ENCODE measurements at regions not wholly inside any gene's neighbourhood (a gene's known extent, or its start where the extent isn't known, plus 50 kb on each side); places are given as distances from the start of the nearest gene placed in this dataset.

GRCh38 chr2:120999377-121000097 is 263.9 kb downstream of the GLI2 start:
- Histone ChIP-seq H3K4me3 (no peak overlapping the region), H3K27ac (no peak overlapping the region), H3K36me3 (no peaks in the 10 kb centered on the region), H3K4me1 (no peaks in the 10 kb centered on the region), H3K9me3 (no peaks in the 10 kb centered on the region), H3K27me3 (no peaks in the 10 kb centered on the region)
- TF ChIP-seq POLR2A (IDR thresholded peaks at IDR 0.05), result no peak
- no peak for TF ChIP-seq CTCF (IDR thresholded peaks at IDR 0.05)
- intact Hi-C loops (cut with DNase I; ENCODE audit: low total_unique reads), result no loop called here
- DNase-seq, result no peak

- no peak overlapping the region for H3K27ac ChIP-seq
- H3K27me3 ChIP-seq, result no peaks in the 10 kb centered on the region
- TF ChIP-seq CTCF (IDR thresholded peaks at IDR 0.05) (no peak), POLR2A (IDR thresholded peaks at IDR 0.05) (no peak)
- no peak overlapping the region for H3K4me3 ChIP-seq
- intact Hi-C loops (cut with DNase I; ENCODE audit: low total_unique reads), result no loop called here
- no peaks in the 10 kb centered on the region for H3K9me3 ChIP-seq
- no peak for DNase-seq
- no peaks in the 10 kb centered on the region for H3K4me1 ChIP-seq
- H3K36me3 ChIP-seq, result no peaks in the 10 kb centered on the region
Measured at GRCh38 chr2:121000804-121001203, 265.1 kb downstream of the GLI2 start.

GRCh38 chr2:121001641-121002040 is 266.0 kb downstream of the GLI2 start:
- intact Hi-C loops (cut with DNase I; ENCODE audit: low total_unique reads), result no loop called here
- TF ChIP-seq POLR2A (IDR thresholded peaks at IDR 0.05), result no peak
- no peak for TF ChIP-seq CTCF (IDR thresholded peaks at IDR 0.05)
- Histone ChIP-seq H3K9me3 (no peaks in the 10 kb centered on the region), H3K4me1 (no peaks in the 10 kb centered on the region), H3K36me3 (no peaks in the 10 kb centered on the region), H3K27ac (no peak overlapping the region), H3K4me3 (no peak overlapping the region), H3K27me3 (no peaks in the 10 kb centered on the region)
- no peak for DNase-seq

- H3K36me3 ChIP-seq, result no peaks in the 10 kb centered on the region
- no peaks in the 10 kb centered on the region for H3K4me1 ChIP-seq
- no peak for DNase-seq
- TF ChIP-seq POLR2A (IDR thresholded peaks at IDR 0.05) (no peak), CTCF (IDR thresholded peaks at IDR 0.05) (no peak)
- H3K27me3 ChIP-seq, result no peaks in the 10 kb centered on the region
- intact Hi-C loops (cut with DNase I; ENCODE audit: low total_unique reads), result no loop called here
- H3K9me3 ChIP-seq, result no peaks in the 10 kb centered on the region
- H3K27ac ChIP-seq, result no peak overlapping the region
- H3K4me3 ChIP-seq, result no peak overlapping the region
Measured at GRCh38 chr2:121002597-121002996, 266.9 kb downstream of the GLI2 start.

- H3K4me3 ChIP-seq, result no peak overlapping the region
- no peaks in the 10 kb centered on the region for H3K4me1 ChIP-seq
- no peaks in the 10 kb centered on the region for H3K9me3 ChIP-seq
- H3K27ac ChIP-seq, result no peak overlapping the region
- no peak for DNase-seq
- H3K27me3 ChIP-seq, result no peaks in the 10 kb centered on the region
- H3K36me3 ChIP-seq, result no peaks in the 10 kb centered on the region
- intact Hi-C loops (cut with DNase I; ENCODE audit: low total_unique reads), result no loop called here
- no peak for TF ChIP-seq POLR2A (IDR thresholded peaks at IDR 0.05)
- no peak for TF ChIP-seq CTCF (IDR thresholded peaks at IDR 0.05)
Measured at GRCh38 chr2:121003391-121003790, 267.7 kb downstream of the GLI2 start.
